Astrocyte of the hippocampus (primary cell): ENCODE measurements at regions not wholly inside any gene's neighbourhood (a gene's known extent, or its start where the extent isn't known, plus 50 kb on each side); places are given as distances from the start of the nearest gene placed in this dataset.

ENCODE experiments used
- DNase-seq: peaks from one replicate; pipeline ENCODE4 v3.0.0; 2011; ENCODE audit warnings: low read depth, low spot score

DNA sequence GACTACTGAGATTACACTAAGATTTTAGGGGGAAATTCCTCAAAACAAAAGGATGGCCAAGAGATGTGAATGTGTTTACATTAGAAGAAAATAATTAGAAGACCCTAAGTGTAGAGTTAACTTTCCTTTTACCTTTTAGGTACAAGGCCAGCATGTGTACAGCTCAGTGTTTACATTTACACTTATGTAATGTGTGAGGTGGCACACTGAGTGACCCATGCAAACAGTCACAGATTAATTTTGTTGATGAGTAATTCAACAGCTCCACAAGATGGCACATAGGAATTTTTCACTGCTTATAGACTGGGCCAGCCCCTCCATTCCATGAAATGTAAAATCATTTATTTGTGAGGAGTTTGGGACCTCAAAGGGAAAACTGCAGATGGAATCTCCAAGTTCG lies 90.1 kb upstream of the SLC12A2 start:
- no peak for DNase-seq

DNA sequence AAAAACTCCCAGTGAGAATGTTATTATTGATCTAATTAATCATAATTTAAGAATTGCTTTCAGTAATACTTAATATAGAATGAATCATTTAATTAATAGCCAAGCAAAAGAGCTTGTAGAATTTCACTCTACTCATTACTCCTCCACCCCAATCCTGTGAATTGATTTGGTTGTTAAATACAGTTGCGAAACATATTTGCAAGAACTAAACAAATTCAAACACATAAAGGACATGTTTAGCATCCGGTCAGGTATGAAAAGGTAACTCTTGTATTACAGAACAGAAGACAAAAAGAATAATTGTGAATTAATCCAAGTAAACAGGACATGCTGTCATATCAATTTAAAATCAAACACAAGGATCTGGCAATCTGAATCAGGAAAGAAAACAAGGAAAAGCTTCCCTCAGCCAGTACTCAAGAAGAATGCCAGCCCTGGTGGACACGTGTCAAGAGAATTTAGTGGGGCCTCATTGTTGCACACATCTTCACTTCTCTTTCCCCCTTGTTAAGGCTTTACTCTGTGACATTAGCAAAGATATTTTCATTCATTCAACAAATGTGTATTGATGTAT lies 89.4 kb upstream of the SLC12A2 start:
- DNase-seq = no peak

DNA sequence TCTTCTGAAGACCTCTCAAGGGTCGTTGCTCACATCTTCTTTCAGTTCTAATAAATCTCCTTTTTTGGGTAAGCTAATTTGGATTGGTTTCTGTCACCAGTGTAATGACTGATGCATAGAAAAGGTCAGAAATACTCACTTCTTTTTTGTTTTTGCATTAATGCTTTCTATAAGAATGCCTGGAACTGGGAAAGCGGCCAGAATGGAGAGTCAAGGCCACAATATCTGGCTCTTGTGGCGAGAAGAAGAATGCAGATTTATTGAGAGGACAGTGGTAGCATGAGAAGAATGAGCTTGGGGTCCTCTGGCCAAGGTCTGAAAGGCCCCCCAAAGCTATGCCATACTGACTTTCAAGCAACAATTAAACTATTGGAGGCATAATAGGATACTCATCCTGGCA lies 88.0 kb upstream of the SLC12A2 start:
- DNase-seq = peak; percentile 81

DNA sequence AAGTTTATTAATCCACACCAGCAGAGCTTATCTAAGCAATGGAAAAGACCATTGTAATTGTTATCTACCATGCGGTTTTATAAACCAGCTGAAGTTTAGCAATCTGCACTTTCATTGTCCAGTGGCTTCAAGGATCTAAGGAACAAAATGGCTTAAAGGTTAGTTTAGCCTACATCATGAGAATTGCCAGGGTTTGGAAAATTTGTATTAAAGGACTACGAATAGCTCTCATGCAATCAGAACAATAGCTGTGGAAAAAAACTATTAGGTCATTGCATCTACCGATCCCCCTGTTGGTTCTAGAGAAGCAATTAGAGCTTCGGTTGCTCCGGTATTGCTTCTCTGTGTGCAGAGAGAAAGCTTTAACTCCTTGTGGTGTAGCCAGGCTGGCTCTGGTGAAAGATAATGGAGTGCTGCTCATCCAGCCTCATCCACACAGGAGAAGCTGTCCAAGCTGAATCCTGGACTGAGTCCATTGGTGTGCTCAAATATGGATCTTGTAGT lies 86.3 kb upstream of the SLC12A2 start:
- peak; percentile 35 for DNase-seq

DNA sequence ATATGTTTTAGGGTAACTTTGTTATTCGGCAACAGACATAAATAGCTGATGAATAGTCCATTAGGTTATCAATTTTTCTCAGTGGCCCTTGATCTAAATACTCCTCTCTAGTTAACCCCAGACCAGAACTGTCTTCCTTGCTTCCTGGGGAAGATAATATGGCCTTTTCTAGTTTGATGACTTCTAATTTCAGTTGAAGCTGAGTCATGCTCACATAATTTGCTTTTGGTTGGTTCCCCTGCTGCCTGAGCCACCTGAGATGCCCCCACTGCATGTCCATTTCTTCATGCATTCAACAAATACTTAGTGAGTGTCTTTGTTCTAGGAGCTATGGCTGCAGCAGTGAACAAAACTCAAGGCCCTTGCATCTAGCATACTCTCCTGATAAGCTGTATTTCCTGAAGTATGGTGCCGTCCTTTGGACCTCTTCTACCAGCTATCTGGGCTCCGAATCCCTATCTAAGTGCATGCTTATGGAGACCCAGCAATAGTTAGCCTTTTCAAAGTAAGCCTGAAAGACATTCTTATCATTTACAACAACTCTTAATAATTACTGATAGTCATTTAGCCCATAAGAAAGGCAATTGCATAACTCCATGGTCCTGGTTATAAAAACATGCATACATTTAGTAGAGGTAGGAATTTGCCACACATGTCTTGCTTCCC lies 84.5 kb upstream of the SLC12A2 start:
- no peak for DNase-seq

DNA sequence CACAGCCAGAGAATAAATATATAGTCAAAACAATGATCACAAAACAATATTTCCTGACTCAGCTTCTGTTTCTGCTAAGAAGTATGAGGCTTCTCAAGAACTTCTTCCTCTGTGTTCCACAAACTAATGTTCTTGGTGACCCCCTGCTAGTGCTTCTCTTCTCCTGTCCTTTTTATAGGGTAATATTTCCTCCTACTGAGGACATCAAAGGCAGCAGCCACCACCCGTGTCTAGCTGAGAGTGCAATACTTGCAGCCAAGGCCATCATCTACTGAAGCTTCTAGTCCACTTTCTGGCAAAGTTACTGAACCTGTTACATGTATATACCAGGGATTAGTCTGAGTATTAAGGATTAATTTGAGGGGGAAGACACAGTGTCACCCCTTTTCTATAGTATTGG lies 83.7 kb upstream of the SLC12A2 start:
- no peak for DNase-seq

DNA sequence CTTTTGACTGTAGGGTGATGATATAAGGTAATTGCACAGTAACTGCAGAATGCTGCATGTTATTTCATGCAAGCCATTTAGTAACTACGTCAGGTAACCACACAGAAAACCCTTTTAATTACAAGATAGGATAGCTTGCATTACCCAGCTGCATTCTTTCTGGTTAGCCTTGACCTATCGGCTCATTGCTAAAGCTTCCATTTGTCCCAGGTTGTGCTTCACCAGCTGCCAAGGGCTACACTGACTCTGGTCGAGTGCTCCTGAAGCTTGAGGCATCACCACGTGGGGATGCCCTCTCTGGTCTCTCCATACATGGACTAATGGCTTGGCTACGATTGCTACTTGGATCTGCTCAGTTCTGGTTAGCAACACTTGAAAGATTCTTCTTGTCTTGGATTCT lies 81.1 kb upstream of the SLC12A2 start:
- peak; percentile 26 for DNase-seq

DNA sequence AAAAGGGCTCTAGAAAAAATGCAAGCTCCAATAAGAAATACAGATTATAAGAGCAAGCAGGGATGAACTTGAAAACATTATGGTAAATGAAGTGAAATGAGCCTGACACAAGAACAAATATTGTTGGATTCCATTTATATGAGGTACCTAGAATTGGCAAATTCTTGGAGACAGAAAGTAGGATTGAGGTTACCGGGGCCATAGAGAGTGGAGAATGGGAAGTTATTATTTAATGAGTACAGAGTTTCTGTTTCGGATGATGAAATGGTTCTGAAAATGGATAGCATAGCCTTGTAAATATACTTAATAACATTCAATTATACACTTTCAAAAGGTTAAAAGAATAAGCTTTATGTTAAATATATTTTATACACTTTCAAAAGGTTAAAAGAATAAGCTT lies 75.6 kb upstream of the SLC12A2 start:
- peak; percentile 20 for DNase-seq

DNA sequence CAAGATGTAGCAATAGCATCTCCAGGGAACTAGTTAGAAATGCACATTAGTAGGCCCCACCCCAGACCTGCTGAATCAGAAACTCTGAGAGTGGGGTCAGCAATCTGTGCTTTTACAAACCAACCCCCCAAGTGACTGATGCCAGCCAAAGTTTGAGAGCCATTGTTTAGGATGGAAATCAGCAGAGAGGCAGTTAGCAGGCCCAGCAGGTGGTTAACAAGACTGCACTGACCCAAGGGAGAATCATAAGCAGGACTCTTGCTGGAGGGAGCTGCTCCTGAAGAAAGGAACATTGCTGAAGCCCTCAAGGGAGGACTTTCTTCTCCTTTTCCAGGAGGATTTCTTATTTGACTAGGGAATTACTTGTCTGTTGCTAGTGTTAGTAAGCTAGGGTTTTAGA lies 74.2 kb upstream of the SLC12A2 start:
- DNase-seq = no peak

DNA sequence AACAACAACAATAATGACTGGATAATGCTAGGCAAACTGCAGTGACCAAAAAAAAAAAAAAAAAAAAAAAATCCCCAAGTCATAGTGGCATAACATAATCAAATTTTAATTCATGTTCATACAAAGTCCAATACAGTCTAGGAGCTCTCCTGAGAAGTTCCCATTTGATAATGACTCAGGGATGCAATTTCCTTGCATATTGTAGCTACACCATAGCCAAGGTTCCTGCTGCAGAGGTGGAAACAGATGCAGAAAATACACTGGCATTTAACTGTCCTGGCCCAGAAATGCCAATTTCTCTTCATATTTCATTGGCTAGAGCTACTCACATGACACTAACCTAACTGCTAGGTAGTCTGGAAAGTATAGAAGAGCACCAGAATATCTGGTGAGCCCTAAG lies 72.2 kb upstream of the SLC12A2 start:
- no peak for DNase-seq

DNA sequence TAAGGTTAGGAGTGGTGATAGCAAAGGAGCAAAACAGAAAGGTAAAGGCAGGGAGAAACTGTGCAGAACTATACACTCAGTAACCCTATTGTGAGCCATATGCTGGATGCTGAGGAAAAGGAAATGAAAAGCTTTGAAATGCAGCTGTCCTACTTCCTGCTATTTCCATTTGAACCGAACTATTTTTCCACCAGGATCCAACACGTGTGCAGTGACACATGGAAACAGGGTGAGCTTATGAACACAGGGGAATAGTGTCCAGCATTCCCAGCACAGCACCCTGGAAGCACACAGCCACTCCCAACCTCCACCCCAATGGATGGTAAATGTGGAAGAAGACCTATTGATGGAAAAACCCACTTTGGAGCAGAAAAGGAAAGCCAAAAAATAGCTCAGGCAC lies 69.0 kb upstream of the SLC12A2 start:
- no peak for DNase-seq

DNA sequence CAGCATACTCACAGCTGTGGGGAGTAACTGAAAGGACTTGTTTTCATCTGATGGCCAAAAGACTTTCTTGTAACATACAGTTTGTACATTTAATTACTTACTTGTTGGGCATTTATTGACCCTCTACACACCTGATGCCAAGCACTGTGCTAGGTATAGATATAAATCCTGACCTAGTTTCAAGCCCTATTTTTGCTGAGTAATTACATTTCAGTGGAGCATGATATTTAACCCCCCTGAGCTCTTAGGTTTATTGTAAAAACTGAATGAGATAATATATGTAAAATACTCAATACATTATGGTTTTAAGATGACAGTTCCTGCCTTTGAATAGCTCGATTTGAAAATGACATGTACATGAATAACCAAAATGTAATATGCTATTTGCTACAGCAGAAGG lies 68.1 kb upstream of the SLC12A2 start:
- DNase-seq = no peak

DNA sequence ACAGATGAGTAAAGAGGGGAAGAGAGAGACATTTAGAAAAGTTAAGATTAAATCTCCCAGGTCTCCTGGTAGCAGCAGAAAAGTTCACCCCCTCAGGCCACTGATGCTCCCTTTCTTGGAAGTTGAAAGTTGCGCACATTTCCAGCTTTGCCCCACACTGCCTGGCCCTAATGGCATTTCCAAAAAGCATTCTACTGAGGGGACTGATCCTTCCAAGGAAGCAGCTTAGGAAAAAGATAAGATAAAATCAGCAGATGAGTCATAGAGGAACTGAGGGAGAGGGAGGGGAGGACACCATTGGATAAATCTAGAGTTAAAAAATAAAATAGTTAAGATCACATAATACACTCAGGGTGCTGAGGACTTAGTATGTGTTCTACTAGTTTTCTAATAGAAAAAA lies 67.6 kb upstream of the SLC12A2 start:
- DNase-seq = no peak

DNA sequence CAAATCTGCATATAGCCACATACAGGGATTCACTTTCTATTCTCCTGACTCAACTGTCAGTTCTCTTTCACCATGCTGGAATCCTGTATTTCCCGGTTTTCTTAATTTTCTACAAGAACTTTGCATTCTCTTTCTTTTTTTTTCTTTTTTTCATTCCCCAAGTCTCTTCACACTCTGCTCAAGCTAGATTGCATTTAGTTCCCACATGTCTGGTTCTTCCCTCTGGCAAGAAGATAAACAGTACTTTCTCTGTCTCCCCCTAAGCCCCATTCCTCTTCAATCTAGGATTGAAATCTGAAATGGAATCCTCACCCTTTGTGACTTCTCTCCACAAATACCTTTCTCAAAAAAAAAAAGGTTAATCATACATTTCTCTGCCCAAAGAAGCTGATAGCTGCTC lies 64.2 kb upstream of the SLC12A2 start:
- DNase-seq = no peak

DNA sequence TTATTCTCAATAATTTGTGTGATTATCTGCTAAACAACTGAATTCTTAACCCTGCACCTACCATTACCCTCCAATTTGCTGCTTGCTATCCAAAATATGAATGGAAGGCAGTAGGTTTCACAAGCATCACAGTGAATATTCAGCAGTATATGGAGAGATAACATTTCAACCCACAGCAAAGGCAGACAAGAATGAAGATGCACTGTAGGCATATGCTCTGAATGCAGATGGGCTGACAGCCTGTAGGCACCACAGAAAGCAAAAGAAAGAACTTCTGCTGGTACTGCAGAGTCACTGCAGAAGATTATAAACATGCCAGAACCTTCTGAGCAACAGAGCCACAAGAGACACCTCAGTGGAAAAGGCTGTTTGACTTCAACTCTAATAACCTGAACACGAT lies 63.6 kb upstream of the SLC12A2 start:
- no peak for DNase-seq

DNA sequence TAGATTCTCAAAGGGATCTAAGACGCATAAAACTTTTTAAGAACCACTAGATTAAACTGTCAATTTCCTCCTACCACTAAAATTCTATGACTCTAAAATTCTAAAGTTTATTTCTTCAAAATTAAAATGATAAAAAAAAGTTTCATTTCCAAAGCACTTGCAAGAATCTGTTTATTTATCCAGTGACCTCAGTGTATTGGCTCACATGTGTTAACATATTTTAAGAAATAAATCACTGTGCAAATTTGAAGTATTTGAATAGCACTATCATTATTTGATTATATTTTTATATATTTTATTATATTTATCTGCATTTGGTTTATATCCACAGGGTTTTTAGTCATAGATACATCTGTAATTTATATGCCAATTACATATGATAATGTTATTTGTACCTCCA lies 62.2 kb upstream of the SLC12A2 start:
- no peak for DNase-seq
